A549 (cell line): ENCODE measurements at regions not wholly inside any gene's neighbourhood (a gene's known extent, or its start where the extent isn't known, plus 50 kb on each side); places are given as distances from the start of the nearest gene placed in this dataset.

Source experiments
- ATAC-seq, 2 experiments: fragments of 200-7000 bp in 1 of 2; fragments of >200 bp in 1 of 2; cut with Nextera tagmentation in 1 of 2; cut with Tn5 transposase in 1 of 2; 3 replicates each; pipeline versions ENCODE4 v1.8.0 to v1.9.1; 2018 to 2020; ENCODE audit warnings: mild to moderate bottlenecking in 1 of 2, moderate library complexity in 1 of 2
- CTCF ChIA-PET: fragments of 300-600 bp; sonication (Branson Sonifier 250); formaldehyde crosslinking; extraction: SDS; loops from one replicate; lab custom pipeline; 2021; ENCODE audit warnings: antibody characterized with exemption, inconsistent platforms; lab: Yijun Ruan, JAX
- POLR2A ChIA-PET: fragments of 350-600 bp; formaldehyde crosslinking; extraction: SDS; loops from one replicate; lab custom pipeline; 2021; ENCODE audit warnings: antibody characterized with exemption, inconsistent platforms; lab: Yijun Ruan, JAX
- DNase-seq, 2 experiments: peaks; one replicate each; pipeline versions ENCODE4 v3.0.0 to v3.0.0-alpha.2; 2011 to 2016; ENCODE audit warnings: low read depth in 1 of 2, low spot score in 1 of 2
- FAIRE-seq: peaks from 2 replicates; lab custom pipeline; 2011; peaks lifted over from hg19 to GRCh38; lab: Jason Lieb, UNC
- H3K27ac ChIP-seq, 2 experiments: fragments of >200 bp; sonication (Bioruptor Twin); formaldehyde crosslinking; 3 replicates each; pipeline ENCODE4 v1.5.1; 2016 to 2017
- H3K4me1 ChIP-seq: fragments of >200 bp; sonication (Bioruptor Twin); formaldehyde crosslinking; 3 replicates; pipeline ENCODE4 v1.6.1; 2016
- H3K4me2 ChIP-seq: fragments of >200 bp; sonication (Bioruptor Twin); formaldehyde crosslinking; 3 replicates; pipeline ENCODE4 v1.6.1; 2016
- H3K4me3 ChIP-seq: fragments of >200 bp; sonication (Bioruptor Twin); formaldehyde crosslinking; 3 replicates; pipeline ENCODE4 v1.5.1; 2016
- H3K9me3 ChIP-seq: fragments of >200 bp; sonication (Bioruptor Twin); formaldehyde crosslinking; 3 replicates; pipeline ENCODE4 v1.6.1; 2016
- ATOH8 ChIP-seq: fragments of 250-450 bp; sonication (Bioruptor Pico); IDR thresholded peaks from 2 replicates; pipeline ENCODE4 v1.5.0; 2020; ENCODE audit warnings: low read depth, mild to moderate bottlenecking, moderate library complexity
- BCL3 ChIP-seq: fragments of >200 bp; sonication (Bioruptor Twin); formaldehyde crosslinking; IDR thresholded peaks from 3 replicates; pipeline ENCODE4 v1.6.1; 2016
- CBX2 ChIP-seq: fragments of 200-600 bp; sonication (generic); IDR thresholded peaks from 2 replicates; pipeline ENCODE4 v1.6.1; 2016; ENCODE audit warnings: low read depth, mild to moderate bottlenecking, borderline replicate concordance
- CBX8 ChIP-seq: fragments of 200-600 bp; sonication (generic); IDR thresholded peaks from 2 replicates; pipeline ENCODE4 v1.6.1; 2016
- E2F6 ChIP-seq: IDR thresholded peaks from 2 replicates; pipeline ENCODE4 v1.6.1; 2012; ENCODE audit warnings: low read depth, borderline replicate concordance
- ELK1 ChIP-seq: fragments of 150-350 bp; IDR thresholded peaks from 2 replicates; pipeline ENCODE4 v1.6.1; 2014; ENCODE audit warnings: low read depth, mild to moderate bottlenecking, low read length
- EP300 ChIP-seq, 2 experiments: fragments of >200 bp; sonication (Bioruptor Twin); formaldehyde crosslinking; IDR thresholded peaks; 2 replicates in 1 of 2; 3 replicates in 1 of 2; pipeline ENCODE4 v1.6.1; 2016 to 2017
- FOSB ChIP-seq: fragments of 250-450 bp; sonication (Bioruptor Pico); IDR thresholded peaks from 2 replicates; pipeline ENCODE4 v1.5.0; 2020; ENCODE audit warnings: mild to moderate bottlenecking, moderate library complexity
- FOSL2 ChIP-seq, 2 experiments: fragments of 450-650 bp in 1 of 2; fragments of >200 bp in 1 of 2; sonication (Bioruptor Twin) in 1 of 2; formaldehyde crosslinking; IDR thresholded peaks; 2 replicates each; pipeline versions ENCODE4 v1.5.0 to v1.6.1; 2016 to 2020; ENCODE audit warnings: mild to moderate bottlenecking in 1 of 2, moderate library complexity in 1 of 2
- FOXS1 ChIP-seq: fragments of 250-450 bp; sonication (Bioruptor Pico); IDR thresholded peaks from 2 replicates; pipeline ENCODE4 v1.5.0; 2020; ENCODE audit warnings: mild to moderate bottlenecking, moderate library complexity
- GATA3 ChIP-seq: IDR thresholded peaks from 2 replicates; pipeline ENCODE4 v1.6.1; 2012; ENCODE audit warnings: borderline replicate concordance
- HMGXB4 ChIP-seq: fragments of 250-450 bp; sonication (Bioruptor Pico); IDR thresholded peaks from 2 replicates; pipeline ENCODE4 v1.5.0; 2021; ENCODE audit warnings: mild to moderate bottlenecking, moderate library complexity, borderline replicate concordance
- HOXA7 ChIP-seq: fragments of 250-450 bp; sonication (Bioruptor Pico); IDR thresholded peaks from 2 replicates; pipeline ENCODE4 v1.5.0; 2020; ENCODE audit warnings: mild to moderate bottlenecking, moderate library complexity
- JUNB ChIP-seq: fragments of >200 bp; sonication (Bioruptor Twin); formaldehyde crosslinking; IDR thresholded peaks from 2 replicates; pipeline ENCODE4 v1.6.1; 2016
- KDM1A ChIP-seq: fragments of 200-600 bp; sonication (generic); IDR thresholded peaks from 2 replicates; pipeline ENCODE4 v1.6.1; 2016; ENCODE audit warnings: low read depth, mild to moderate bottlenecking
- MAZ ChIP-seq: fragments of 150-350 bp; IDR thresholded peaks from 2 replicates; pipeline ENCODE4 v1.6.1; 2014; ENCODE audit warnings: antibody characterized with exemption, low read depth, low read length, borderline replicate concordance
- MYC ChIP-seq: IDR thresholded peaks from 2 replicates; pipeline ENCODE4 v1.6.1; 2012; ENCODE audit warnings: mild to moderate bottlenecking, inconsistent platforms, low read length, improper control_type of control experiment, borderline replicate concordance
- NFE2L2 ChIP-seq: fragments of 150-350 bp; conservative IDR thresholded peaks from 2 replicates; pipeline ENCODE4 v1.6.1; 2014; ENCODE audit warnings: low read length
- NR3C1 ChIP-seq: fragments of >200 bp; sonication (Bioruptor Twin); formaldehyde crosslinking; IDR thresholded peaks from 3 replicates; pipeline ENCODE4 v1.6.1; 2017
- PHF8 ChIP-seq: fragments of 200-600 bp; sonication (generic); IDR thresholded peaks from 2 replicates; pipeline ENCODE4 v1.6.1; 2016; ENCODE audit warnings: low read depth, mild to moderate bottlenecking, antibody characterized with exemption, moderate library complexity, borderline replicate concordance
- POLR2AphosphoS2 ChIP-seq: conservative IDR thresholded peaks from 2 replicates; pipeline ENCODE4 v1.6.1; 2012; ENCODE audit warnings: low read length, improper control_type of control experiment, inconsistent platforms
- RAD21 ChIP-seq, 2 experiments: fragments of >200 bp in 1 of 2; sonication (Bioruptor Twin) in 1 of 2; formaldehyde crosslinking in 1 of 2; IDR thresholded peaks in 1 of 2; conservative IDR thresholded peaks in 1 of 2; 2 replicates in 1 of 2; 3 replicates in 1 of 2; pipeline ENCODE4 v1.6.1; 2012 to 2018; ENCODE audit warnings: inconsistent platforms in 1 of 2
- RCOR1 ChIP-seq: fragments of 150-350 bp; IDR thresholded peaks from 2 replicates; pipeline ENCODE4 v1.6.1; 2014; ENCODE audit warnings: antibody characterized with exemption, low read length, low read depth
- TFCP2L1 ChIP-seq: fragments of 250-450 bp; sonication (Bioruptor Pico); IDR thresholded peaks from 2 replicates; pipeline ENCODE4 v1.5.0; 2021; ENCODE audit warnings: mild to moderate bottlenecking
- TP53 ChIP-seq: fragments of 250-450 bp; sonication (Bioruptor Pico); IDR thresholded peaks from 2 replicates; pipeline ENCODE4 v1.5.0; 2021; ENCODE audit warnings: mild to moderate bottlenecking, moderate library complexity
- USF2 ChIP-seq: fragments of 450-650 bp; IDR thresholded peaks from 2 replicates; pipeline ENCODE4 v1.6.1; 2014; ENCODE audit warnings: antibody characterized with exemption
- ZFP36 ChIP-seq: fragments of 450-650 bp; IDR thresholded peaks from 2 replicates; pipeline ENCODE4 v1.6.1; 2014; ENCODE audit warnings: borderline replicate concordance; ENCODE audit not compliant: partially characterized antibody
- ZSCAN20 ChIP-seq: fragments of 250-450 bp; sonication (Bioruptor Pico); IDR thresholded peaks from 2 replicates; pipeline ENCODE4 v1.8.0; 2022; ENCODE audit warnings: mild to moderate bottlenecking, moderate library complexity
- WGBS: methylation state at CpG from one replicate; pipeline ENCODE4 v1.1.6; 2017; ENCODE audit errors: missing lambda C conversion rate; 5-methylcytosine and 5-hydroxymethylcytosine counted together
- TF ChIP-seq, protein P1 (sequence below): IDR thresholded peaks from 2 replicates; pipeline ENCODE4 v1.6.1; 2012

DNA sequence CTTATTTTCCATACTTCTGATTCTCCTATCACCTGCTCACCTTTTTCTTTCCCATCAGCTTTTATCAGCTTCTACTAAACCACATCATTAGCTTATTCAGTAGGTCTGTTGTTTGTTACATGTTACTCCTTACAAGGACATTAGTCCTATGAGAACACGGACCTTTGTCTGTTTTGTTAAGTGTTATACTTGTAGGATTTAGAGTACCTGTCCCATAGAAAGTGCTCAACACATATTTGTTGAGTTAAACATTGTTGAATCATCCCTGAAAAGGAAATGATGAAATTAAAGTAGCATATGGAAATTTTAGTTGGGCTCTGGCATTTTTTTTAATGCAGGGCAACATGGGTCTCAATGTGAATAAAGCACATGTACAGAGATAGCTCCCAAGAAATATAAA lies 222.1 kb upstream of the CARD18 start (continued):
- TF ChIP-seq MAZ (no peak), FOSL2 (IDR thresholded peaks at IDR 0.05) (no peak), FOSL2 (CRISPR knock-in tag; IDR thresholded peaks at IDR 0.05) (no peak), KDM1A (no peak)
- TF ChIP-seq, all 56 proteins: peak for 0

DNA sequence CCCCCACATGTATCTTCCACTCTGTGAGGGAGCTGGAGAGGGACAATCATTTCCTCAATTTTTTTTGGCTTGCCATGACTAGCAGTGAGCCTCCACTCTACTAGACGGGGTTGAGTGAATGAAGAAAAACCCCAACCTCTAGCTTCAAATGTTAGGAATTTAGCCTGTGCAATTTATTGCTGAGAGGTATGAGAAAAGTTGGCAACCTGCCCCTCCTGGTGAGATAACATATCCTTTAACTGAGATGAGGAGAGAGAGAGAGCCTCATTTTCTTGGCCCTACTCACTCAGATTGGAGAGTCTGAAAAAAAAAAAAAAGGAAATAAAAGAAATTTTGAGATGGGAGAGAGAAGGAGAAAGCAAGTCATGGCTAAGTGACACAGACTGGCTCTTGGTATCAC lies 218.2 kb upstream of the CARD18 start:
- FAIRE-seq (no peak), ATAC-seq (no peak), DNase-seq (no peak)
- TF ChIP-seq GATA3 (no peak), MYC (no peak), EP300 (IDR thresholded peaks at IDR 0.05) (no peak), BCL3 (no peak), TFCP2L1 (CRISPR knock-in tag) (no peak), NFE2L2 (no peak), HOXA7 (no peak), RCOR1 (no peak), ZFP36 (no peak), JUNB (no peak), HMGXB4 (CRISPR knock-in tag) (no peak), MAZ (no peak), CBX2 (no peak), ZSCAN20 (no peak), RAD21 (conservative IDR thresholded peaks at IDR 0.05 in 1 of 2, IDR thresholded peaks at IDR 0.05 in 1 of 2) (no peak), POLR2AphosphoS2 (no peak), ATOH8 (CRISPR knock-in tag) (no peak), FOSL2 (IDR thresholded peaks at IDR 0.05) (no peak), FOSL2 (CRISPR knock-in tag; IDR thresholded peaks at IDR 0.05) (no peak)
- TF ChIP-seq, protein P1, sequence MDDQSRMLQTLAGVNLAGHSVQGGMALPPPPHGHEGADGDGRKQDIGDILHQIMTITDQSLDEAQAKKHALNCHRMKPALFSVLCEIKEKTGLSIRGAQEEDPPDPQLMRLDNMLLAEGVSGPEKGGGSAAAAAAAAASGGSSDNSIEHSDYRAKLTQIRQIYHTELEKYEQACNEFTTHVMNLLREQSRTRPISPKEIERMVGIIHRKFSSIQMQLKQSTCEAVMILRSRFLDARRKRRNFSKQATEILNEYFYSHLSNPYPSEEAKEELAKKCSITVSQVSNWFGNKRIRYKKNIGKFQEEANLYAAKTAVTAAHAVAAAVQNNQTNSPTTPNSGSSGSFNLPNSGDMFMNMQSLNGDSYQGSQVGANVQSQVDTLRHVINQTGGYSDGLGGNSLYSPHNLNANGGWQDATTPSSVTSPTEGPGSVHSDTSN: no peak
- 11% methylated on average over 1 of the region's 1 CpG for whole genome bisulfite sequencing
- CTCF ChIA-PET: no interaction called here
- Histone ChIP-seq H3K4me1 (no peaks in the 10 kb centered on the region), H3K9me3 (no peaks in the 10 kb centered on the region), H3K27ac (no peak overlapping the region), H3K4me2 (no peak overlapping the region), H3K4me3 (no peak overlapping the region)
- POLR2A ChIA-PET: no interaction called here

GRCh38 chr11:105357146-105357545 lies 217.6 kb upstream of the CARD18 start:
- POLR2A ChIA-PET: no interaction called here
- no peak for ATAC-seq
- 92% methylated on average over 1 of the region's 1 CpG for WGBS
- Histone ChIP-seq H3K9me3 (no peaks in the 10 kb centered on the region), H3K27ac (no peak overlapping the region), H3K4me1 (no peaks in the 10 kb centered on the region), H3K4me2 (no peak overlapping the region), H3K4me3 (no peak overlapping the region)
- CTCF ChIA-PET: no interaction called here
- no peak for DNase-seq
- FAIRE-seq: no peak
- TF ChIP-seq CBX8: no peak
- no peak for TF ChIP-seq FOSB (CRISPR knock-in tag)
- no peak for TF ChIP-seq ZSCAN20
- no peak for TF ChIP-seq ATOH8 (CRISPR knock-in tag)
- TF ChIP-seq TP53: no peak
- TF ChIP-seq E2F6: no peak
- no peak for TF ChIP-seq ELK1
- no peak for TF ChIP-seq USF2
- TF ChIP-seq PHF8: no peak
- TF ChIP-seq NR3C1: no peak
- TF ChIP-seq KDM1A: no peak
- no peak for TF ChIP-seq FOXS1
- no peak for TF ChIP-seq MYC
